HPDE6-E6E7 (cell line): ENCODE measurements at regions not wholly inside any gene's neighbourhood (a gene's known extent, or its start where the extent isn't known, plus 50 kb on each side); places are given as distances from the start of the nearest gene placed in this dataset.
"Not testable (repeated sequence)": the region's sequence is repeated elsewhere in the genome, so short reads cannot be mapped to it uniquely, and the experiment has no call there.

Source experiments
- DNase-seq: peaks from one replicate; pipeline ENCODE4 v3.0.0; 2011; ENCODE audit warnings: missing footprints; ENCODE audit errors: extremely low spot score

GRCh38 chr5:54821445-54822323 is 163.7 kb downstream of the ESM1 start:
- DNase-seq, result no peak

DNA sequence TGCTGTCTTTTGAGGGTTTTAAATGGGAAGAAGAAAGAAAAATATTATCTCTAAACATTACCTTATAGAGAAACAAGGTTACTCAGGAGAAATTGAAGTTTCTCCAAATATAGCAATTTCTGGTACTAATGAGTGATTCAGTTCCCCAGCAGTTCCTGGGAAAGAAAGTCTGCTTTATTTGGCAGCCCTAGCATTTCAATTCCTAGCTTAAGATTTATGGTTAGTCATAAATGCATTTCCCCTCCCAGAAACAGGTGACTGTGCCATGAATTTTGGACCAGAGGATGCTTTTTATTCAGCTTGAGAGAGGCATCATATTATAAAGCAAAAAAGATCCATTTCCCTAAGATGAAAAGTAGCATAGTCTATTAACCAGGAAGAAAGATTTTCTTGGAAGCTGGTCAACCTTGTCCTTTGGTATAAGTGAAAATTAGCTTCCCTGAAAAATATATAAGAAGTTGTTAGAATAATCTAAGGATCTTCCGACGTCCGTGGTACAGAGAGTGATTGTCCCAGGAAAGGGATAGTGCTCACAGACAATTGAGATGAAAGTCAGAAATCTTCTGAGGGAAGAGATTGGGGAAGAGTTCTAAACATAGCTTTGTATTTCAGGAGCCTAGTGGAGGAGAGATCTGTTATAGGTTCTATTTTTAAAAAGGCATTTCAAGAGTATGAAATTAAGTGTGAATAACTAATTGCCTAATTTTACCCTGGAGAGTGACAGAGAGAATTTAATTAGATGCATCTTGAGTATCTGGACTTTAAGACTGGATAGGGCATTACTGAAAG is 164.9 kb downstream of the ESM1 start:
- DNase-seq, result no peak

- DNase-seq, result peak; percentile 39
Measured at GRCh38 chr5:54807421-54807820, 178.0 kb downstream of the ESM1 start.

DNA sequence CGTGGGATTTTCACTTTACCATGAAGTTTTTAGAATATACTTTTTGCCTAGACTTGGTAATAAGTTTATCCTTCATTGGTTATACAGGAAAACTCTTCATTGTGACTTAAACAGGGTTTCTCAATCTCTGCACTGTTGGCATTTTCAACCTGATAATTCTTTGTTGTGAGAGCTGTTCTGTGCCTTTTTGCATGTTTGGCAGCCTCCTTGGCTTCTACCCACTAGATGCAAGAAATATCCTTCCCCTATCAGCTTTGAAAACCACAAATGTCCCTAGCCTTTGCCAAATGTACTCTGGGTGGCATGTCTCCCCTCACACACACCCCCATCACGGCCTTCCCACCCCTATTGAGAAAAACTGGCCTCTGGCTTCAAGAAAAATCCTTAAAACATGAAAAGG is 180.9 kb downstream of the ESM1 start:
- no peak for DNase-seq

GRCh38 chr5:54804086-54804485 is 181.3 kb downstream of the ESM1 start:
- no peak for DNase-seq

GRCh38 chr5:54803471-54804011 is 181.9 kb downstream of the ESM1 start:
- no peak for DNase-seq

DNA sequence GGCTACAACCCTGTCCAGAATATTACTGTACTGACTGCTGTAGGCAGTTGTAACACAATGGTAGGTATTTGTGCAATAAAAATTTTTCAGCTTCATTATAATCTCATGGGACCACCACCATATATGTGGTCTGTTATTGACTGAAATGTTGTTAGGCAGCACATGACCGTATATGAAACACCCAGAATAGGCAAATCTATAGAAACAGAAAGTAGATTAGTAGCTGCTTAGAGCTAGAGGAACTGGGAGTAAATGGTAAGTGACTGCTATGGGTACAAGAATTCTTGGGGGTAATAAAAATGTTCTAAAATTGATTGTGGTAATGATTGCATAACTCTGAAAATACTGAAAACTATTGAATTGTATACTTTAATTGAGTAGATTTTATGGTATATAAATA is 185.7 kb downstream of the ESM1 start:
- no peak for DNase-seq

- DNase-seq, result no peak
Measured at GRCh38 chr5:54795777-54796176, 189.6 kb downstream of the ESM1 start.

- no peak for DNase-seq
Measured at GRCh38 chr5:54795284-54795683, 190.1 kb downstream of the ESM1 start.

DNA sequence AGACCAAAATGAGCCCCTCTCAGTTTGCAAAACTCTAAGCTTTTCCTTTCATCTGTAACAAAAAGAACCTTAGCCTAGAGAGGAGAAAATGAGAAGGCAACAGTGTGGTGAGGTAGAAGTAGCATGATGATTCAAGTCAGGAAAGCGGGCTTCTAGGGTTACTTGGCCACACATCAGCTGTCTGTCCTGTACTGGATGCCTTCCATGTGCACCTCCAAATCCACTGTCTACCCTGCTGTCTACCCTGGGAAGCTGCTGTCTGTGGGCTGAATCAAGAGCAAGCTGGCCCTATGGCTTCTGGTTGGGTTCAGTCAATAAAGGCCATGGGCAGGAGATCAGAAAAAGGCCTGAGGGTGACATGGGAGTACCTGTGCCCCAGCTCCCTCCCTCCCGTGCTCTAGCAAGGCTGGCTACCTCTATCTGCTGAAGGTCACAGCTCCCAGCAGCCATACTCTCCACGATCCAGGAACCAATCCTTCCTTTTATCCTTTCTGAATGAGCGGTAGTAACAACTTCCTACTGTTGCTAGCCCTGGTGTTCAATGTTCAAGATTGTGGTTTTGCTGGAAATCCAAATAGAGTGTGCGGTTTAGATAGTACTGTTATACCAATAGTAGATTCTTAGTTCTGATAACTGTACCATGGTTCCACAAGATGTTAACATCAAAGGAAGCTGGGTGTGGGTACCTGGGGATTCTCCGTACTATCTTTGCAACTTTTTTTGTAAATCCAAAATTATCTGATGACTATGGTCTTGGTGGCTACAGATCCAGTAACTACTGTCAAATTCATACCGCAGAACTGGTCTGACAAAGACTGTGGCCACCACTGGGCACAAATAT is 191.0 kb downstream of the ESM1 start:
- DNase-seq, result no peak

DNA sequence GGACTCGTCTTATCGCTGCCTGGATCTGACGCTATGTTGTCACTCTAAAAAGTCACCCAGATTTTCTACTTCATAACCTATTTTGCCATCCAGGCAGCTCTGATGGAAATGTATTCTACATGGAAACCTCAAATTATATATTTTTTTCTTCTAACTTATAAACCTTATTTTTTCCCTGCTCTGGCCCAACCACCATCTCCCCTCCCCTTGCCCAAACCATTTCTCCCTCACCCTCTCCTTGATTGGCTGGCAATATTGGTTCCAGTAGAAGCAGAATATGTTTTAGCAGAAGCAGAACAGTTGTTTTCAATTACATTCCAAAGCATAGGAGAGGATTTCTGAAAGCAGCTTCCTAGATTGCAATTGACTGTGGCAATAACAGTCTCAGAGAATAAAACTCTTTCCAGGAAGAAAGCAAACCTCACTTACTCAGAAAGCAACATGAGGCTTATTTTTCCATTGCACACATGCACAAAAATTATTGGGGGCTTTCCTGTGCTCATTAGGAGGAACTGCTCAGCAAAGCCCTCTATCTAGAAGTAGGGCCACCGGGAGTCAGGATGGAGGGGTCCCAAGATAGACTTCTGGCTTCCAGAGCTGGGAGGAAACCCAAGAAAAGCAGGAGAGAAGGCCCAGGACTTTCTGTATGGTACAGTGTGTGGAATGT is 191.8 kb downstream of the ESM1 start:
- DNase-seq, result no peak

- DNase-seq, result no peak
Measured at GRCh38 chr5:54792611-54793404, 192.6 kb downstream of the ESM1 start.

- not testable (repeated sequence) for DNase-seq
Measured at GRCh38 chr5:54787910-54788309, 197.5 kb downstream of the ESM1 start.

DNA sequence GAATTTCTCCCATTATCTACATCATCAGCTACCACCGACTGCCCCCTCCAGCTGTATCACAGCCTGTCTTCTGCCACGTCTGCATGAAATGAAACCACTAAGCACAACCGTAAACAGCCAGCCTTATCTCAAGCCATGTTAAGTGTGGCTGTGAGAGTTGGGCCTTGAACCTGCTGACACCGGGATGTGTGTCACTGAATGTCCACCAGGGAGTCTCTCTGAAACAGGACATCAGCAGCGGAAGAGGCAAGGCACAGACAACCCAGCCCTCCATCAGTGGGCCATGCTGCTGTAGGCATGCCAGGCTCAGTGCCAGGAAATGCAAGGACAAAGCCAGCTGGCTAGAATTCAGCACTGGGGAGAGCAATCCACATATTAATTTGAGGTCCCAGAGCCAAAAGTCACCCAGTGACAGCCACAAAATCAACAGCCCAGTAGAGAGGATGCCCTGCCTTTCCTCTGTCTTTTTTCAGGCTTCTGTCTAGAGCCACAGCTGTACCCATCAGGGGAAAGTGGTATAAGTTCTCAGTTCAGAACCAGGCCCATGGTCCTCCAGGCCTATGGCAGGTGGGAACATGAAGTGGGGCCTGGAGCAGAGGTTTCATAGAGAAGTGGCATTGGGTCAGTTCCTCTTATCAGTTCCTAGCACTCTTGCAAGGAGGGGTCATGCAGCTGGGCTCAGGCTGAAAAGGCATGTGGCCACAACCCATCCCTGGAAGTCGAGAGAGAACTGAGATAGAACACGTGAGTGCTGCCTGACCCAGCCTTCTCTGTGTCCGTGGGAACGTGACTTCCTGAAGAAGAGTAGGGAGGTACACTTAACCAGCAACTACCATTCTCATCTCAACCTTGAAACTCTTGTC is 199.4 kb downstream of the ESM1 start:
- DNase-seq, result no peak

- no peak for DNase-seq
Measured at GRCh38 chr5:54778783-54779182, 206.6 kb downstream of the ESM1 start.

DNA sequence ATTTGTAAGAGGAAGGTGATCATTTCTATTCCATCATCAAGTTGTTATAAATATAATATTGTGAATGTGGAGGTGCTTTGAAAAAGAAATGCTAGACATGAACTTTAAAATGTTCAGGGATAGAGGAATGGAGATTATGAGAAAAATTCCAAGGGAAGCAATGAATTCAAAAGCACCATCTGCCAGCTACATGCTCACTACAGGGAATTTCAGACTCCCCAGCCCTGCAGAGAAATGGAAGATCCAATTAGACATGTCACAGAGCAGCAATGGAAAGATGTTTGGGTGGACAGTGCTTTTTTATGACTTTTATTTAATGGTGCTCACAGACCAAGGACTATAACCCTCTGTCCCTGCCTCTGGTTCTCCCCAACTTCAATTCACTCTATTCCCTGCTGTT is 209.7 kb downstream of the ESM1 start:
- DNase-seq, result no peak

DNA sequence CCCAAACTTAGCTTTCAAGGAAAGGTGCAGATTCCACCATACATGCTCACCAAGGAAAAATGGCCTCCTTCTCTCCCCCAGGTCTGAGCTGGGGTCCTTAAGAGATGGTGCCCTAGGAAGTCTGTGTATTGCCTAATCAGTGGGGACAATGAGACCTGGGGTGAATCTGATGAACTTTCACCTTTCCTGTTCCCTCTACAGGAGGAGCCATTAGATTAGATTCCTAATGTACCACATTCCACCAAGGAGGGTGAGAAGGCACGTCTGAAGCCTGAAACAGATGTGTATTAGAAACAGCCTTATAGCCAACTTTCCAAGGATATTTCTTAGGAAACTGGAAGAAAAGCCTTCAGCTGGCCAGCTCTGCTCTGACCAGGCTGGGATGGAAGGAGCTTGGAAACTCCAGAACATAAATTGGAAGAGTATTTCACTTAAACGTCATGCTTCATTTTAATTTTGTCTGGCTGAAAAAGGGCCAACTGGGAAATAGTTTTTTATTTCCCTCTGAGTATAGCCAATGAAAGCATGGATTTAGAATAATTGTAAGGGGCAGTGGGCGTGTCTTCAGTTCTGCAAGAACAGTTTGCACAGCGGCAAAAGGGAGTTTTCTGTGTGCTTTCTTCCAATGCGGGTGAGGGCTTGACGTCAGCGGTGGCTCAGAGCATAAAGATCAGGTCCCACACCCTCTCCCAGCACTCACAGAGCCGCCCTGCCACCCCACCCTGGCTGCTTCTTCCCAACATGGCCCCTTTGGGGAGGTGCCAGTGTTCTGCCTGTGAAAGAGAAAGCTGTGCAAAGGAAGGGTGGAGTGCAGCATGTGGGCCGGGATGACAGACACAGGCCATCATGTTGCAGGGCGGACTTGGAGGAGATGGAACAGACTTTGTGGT is 210.9 kb downstream of the ESM1 start:
- DNase-seq, result no peak

DNA sequence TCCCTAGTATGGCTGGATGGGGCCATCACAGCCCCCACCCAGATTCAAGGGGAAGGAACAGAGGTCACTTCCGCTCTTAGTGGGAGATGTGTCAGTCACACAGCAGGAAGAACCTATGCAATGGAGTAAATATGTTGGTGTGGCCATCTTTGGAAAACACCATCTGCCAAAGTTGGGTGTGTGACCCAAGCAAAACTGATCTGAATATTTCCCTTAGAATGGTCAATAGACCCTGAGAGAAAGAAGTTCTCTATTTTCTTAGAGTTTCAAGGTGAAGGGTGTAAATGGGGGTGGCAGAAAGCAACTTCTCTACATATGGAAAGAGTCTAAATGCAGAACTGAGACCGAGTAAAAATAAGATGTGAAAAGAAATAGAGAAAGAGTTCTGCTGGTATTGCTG is 212.7 kb downstream of the ESM1 start:
- no peak for DNase-seq
